Coronary artery (tissue), 2 donors: ENCODE measurements at regions not wholly inside any gene's neighbourhood (a gene's known extent, or its start where the extent isn't known, plus 50 kb on each side); places are given as distances from the start of the nearest gene placed in this dataset.
"Not testable (repeated sequence)": the region's sequence is repeated elsewhere in the genome, so short reads cannot be mapped to it uniquely, and the experiment has no call there.

Experiments used
- DNase-seq: peaks from one replicate; pipeline ENCODE4 v3.0.0-alpha.2; 2017; ENCODE audit warnings: low spot score
- H3K27ac ChIP-seq, 2 donors: fragments of 200-600 bp; sonication (generic); one replicate each; pipeline ENCODE4 v1.5.1; 2016 to 2019
- H3K4me3 ChIP-seq: fragments of 200-600 bp; sonication (generic); 2 replicates; pipeline ENCODE4 v1.5.1; 2016; ENCODE audit warnings: mild to moderate bottlenecking, moderate library complexity
- TF ChIP-seq, protein P1 (sequence below): fragments of 200-600 bp; sonication (generic); IDR thresholded peaks from one replicate; pipeline ENCODE4 v1.5.1; 2019; ENCODE audit warnings: antibody characterized with exemption

DNA sequence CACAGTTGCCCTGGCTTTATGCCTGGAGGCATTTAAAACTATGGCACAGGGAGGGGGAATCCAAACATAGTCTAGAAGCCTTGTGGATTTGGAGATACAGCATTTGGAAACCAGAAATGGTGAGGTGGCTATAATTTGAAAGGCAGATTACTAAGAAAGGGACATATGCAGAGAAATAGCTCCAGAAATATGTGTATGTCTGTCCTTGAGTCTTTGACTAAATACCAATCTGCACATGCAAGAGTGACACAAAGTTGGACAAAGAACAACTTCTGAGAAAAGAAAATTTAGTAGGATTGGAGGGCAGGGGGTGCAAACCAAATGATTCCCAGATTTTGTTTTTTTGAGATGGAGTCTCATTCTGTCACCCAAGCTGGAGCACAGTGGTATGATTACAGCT, 229.6 kb downstream of the TMEM26 start:
- Histone ChIP-seq H3K4me3 (no peak overlapping the region), H3K27ac (no peak overlapping the region)
- TF ChIP-seq, protein P1, sequence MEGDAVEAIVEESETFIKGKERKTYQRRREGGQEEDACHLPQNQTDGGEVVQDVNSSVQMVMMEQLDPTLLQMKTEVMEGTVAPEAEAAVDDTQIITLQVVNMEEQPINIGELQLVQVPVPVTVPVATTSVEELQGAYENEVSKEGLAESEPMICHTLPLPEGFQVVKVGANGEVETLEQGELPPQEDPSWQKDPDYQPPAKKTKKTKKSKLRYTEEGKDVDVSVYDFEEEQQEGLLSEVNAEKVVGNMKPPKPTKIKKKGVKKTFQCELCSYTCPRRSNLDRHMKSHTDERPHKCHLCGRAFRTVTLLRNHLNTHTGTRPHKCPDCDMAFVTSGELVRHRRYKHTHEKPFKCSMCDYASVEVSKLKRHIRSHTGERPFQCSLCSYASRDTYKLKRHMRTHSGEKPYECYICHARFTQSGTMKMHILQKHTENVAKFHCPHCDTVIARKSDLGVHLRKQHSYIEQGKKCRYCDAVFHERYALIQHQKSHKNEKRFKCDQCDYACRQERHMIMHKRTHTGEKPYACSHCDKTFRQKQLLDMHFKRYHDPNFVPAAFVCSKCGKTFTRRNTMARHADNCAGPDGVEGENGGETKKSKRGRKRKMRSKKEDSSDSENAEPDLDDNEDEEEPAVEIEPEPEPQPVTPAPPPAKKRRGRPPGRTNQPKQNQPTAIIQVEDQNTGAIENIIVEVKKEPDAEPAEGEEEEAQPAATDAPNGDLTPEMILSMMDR: no peak
- DNase-seq: no peak

DNA sequence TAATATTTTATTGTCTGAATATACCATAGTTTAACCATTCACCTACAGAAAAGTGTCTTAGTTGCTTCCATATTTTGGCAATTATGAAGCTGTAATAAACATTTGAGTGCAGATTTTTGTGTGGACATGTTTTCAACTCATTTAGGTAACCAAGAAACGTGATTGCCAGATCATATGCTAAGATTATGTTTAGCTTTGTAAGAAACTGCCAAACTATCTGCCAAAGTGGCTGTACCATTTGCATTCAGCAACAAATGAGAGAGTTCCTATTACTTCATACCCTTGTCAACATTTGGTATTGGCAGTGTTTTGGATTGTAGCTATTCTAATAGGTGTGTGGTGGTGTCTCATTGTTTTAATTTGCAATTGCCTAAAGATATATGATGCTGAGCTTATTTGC, 233.5 kb downstream of the TMEM26 start:
- DNase-seq: no peak
- TF ChIP-seq, protein P1: no peak
- Histone ChIP-seq H3K27ac (no peak overlapping the region), H3K4me3 (no peak overlapping the region)

DNA sequence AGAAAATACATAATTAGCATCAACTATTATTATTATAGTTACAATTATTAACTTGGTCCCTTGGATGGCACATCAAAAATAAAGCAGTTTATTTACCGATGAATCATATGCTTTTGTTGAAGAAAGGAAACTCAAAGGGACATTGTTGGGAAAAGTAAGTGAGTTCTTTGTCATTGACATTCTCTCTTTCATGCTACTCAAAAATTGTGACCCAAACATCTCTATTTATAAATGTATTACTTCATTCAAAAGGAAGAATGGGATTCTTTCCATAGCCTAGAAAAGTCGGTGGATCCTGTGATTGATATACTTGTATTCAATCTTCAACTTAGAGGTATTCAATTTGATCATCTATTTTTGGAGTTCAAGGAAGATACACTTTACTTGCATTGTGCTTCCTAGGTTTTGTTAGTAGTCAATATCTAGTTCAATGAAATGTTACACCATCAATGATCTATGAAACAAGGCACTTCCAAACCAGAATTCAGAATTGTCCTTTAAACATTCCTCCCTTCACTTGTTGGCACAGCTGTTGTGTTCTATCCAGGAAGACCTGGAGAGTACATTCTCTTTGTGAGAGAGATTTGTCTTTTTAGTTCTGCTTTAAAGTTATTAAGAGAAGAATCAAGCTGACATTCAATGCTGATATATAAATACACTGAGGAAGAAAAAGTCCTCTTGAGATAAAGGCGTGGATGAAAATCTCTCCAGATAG, 235.2 kb downstream of the TMEM26 start:
- no peak overlapping the region for H3K4me3 ChIP-seq
- TF ChIP-seq, protein P1: no peak
- no peak for DNase-seq
- H3K27ac ChIP-seq: no peak overlapping the region

DNA sequence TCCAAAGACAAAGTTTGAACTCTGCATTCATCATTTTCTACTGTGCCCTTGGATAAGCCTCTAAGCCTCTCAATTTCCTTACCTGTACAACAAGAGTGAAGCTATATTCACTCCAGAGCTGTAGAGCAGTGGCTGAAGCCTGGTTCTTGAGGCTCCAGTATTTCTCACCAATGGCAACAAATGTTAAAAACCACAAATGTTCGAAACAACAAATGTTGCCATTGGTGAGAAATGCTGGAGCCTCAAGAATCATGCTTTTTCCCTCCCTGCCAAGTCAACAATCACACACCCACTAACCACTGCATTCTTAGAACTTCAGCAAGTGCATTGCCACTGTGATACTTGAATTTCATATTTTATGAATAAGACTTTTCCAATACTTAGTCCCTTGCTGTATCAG, 237.9 kb downstream of the TMEM26 start:
- TF ChIP-seq, protein P1: no peak
- Histone ChIP-seq H3K27ac (no peak overlapping the region), H3K4me3 (no peak overlapping the region)
- DNase-seq: no peak

DNA sequence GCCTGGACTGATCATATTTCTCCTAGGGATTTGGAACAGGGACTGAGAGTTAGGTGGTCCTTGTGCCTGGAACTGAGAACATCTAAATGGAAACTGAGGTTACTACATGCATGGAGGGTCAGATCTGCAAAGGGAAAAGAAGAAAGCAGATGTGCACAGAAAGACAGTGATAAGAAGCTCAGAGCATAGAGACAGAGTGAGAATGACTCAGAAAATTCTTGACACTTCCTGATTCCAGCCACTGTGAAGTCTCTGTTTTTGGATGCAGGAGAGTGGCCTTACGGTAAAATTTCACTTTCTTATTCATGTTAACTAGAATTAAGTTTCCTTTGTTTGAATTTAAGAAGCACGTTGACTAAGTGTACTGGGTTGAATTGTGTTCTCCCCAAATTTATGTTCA, 241.7 kb downstream of the TMEM26 start:
- Histone ChIP-seq H3K27ac (no peak overlapping the region), H3K4me3 (no peak overlapping the region)
- DNase-seq: no peak
- TF ChIP-seq, protein P1: no peak

DNA sequence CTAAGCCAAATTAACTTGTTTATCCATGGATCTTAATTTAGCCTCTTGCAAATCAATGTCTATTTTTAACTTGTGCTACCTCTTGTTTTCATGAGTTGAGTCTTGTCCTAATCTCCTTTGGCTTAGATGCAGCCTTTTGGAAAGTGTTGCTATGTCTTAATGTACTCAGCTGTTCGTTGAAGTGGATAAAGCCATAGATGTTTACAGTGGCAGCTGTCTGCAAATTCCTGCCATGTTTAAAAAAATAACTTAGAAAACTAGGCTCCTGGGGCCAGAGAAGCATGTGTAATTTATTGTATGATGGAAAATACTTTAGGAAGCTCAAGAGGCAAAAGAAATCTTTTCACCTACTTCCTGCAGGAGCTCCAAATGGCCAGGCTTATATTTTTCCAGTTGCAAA, 253.1 kb upstream of the RHOBTB1 start:
- H3K27ac ChIP-seq: no peak overlapping the region
- H3K4me3 ChIP-seq: no peak overlapping the region
- TF ChIP-seq, protein P1: no peak
- no peak for DNase-seq

DNA sequence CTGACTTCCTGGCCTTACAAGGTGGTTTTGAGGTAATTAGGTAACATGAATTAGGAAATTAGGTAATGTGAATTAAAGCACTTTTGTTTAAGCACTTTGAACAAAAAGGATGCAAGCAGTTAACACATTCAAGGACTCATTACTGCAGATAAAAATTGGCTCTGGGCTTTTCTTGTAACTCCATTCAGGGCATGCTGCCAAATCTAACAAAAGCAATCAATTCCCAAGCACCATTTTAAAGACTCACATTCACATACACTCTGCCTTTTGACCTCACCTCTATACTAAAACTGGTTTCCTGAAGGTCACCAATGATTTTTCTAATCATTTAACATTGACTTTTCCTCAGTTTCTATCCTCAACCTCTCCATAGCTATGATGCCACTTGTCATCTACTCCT, 251.2 kb upstream of the RHOBTB1 start:
- Histone ChIP-seq H3K27ac (no peak overlapping the region), H3K4me3 (no peak overlapping the region)
- TF ChIP-seq, protein P1: no peak
- no peak for DNase-seq

DNA sequence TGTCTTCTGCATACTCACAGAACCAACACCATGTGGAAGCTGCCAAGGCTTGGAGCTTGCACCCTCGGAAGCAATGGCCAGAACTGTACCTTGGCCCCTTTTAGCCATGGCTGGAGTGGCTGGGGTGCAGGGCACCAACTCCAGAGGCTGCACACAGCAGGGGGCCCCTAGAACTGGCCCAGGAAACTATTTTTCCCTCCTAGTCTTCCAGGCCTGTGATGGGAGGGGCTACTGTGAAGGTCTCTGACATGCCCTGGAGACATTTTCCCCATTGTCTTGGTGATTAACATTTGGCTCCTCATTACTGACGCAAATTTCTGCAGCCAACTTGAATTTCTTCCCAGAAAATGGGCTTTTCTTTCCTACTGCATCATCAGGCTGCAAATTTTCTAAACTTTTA, 248.6 kb upstream of the RHOBTB1 start:
- DNase-seq, H3K27ac ChIP-seq, H3K4me3 ChIP-seq: not testable (repeated sequence)
